ENCODE measurements at regions not wholly inside any gene's neighbourhood (a gene's known extent, or its start where the extent isn't known, plus 50 kb on each side); places are given as distances from the start of the nearest gene placed in this dataset.

GRCh38 chr2:3960106-3960505 lies 256.7 kb downstream of the DCDC2C start:
- DNase-seq (ENCODE audit: low spot score) = no peak

GRCh38 chr2:3962719-3963118 lies 259.3 kb downstream of the DCDC2C start:
- DNase-seq (ENCODE audit: low spot score) = no peak

DNA sequence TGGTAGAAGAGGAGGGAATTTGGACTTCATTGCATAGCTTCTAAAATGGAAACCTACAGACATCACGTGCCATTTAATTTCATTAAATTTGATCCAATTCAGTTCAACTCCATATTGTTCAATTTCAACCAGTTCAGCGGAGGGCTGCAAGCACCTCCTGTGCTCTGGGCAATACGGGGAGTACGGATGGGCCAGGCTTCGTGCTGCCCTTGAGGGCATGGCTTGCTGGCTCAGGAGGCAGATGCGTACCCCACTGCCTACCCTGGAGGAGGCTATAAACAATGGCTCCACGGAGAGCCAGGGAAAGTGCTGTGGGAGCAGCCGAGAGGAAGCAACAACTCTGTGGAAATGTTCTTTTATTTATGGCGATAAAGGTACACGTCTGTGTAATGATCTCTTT lies 261.8 kb downstream of the DCDC2C start:
- no peak for DNase-seq (ENCODE audit: low spot score)

DNA sequence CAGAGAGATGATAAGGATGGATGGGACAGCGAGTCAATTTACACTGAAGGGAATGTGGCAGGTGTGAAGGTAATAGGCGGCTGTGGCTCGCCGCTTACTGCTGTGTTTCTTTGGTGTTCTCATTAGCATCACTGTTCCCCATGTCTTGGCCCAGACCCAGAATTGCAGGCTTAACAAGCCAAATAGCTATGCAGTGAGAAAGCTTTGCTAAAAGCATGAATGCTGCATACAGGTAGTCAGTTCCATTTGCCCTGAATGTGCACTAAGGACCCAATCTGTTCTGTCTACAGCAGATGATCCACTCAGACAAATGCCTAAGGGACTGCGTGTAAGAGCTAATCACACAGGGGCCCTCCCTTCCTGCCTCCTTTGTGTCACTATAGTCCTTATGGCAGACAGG lies 262.6 kb downstream of the DCDC2C start:
- DNase-seq (ENCODE audit: low spot score) = no peak

GRCh38 chr2:3966470-3966869 lies 263.1 kb downstream of the DCDC2C start:
- no peak for DNase-seq (ENCODE audit: low spot score)

DNA sequence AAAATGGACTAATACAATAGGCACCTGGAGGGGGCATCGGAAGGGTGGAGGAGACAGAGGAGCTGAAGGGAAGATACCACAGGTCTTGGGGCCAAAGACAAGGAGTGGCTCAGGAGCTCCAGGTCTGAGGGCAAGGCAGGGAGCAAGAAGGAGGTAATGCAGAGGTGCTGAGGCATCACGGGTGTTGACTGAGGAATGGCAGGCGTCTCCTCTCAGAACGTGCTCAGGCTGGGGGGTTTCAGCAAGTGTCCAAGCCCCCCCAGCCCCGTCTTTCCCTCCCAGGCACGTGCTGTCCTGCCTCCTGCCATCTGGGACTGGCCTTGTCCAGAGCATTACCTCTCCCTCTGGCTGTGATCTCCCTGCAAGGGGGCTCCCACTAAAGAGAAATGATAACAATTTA lies 265.4 kb downstream of the DCDC2C start:
- no peak for DNase-seq (ENCODE audit: low spot score)

DNA sequence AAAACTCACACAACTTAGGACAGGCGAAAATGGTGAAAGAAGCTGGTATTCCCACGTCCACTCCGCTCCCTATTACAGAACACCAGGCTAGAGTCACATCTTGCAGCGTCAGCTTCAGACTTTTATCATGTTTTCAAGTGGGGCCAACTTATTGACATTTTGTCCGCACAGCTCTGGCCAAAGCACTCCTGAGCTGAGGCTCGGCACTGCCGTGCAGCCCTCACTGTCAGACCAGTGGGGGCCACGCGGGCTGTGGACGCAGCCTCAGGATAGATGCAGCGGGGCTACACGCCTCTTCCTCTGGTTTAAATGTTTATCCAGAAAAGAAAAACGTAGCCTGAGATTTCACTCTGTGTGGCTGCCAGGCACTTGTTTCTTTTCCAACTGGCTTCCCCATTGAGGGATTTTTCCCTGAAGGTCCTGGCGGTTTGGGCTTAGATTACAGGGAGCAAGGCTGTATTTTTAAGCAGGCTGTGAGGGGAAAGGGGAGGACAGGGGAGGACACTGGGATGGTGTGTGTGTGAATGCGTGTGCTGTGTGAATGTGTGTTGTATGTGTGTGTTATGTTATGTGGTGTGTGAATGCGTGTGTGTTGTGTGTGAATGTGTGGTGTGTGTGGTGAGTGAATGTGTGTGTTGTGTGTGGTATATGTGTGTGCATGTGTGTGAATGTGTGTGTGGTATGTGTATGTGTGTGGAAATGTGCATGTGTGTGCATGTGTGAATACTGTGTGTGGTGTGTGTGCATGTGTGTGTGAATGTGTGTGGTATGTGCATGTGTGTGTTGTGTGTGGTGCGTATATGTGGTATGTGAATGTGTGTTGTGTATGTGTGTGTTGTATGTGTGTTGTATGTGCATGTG lies 267.6 kb downstream of the DCDC2C start:
- no peak for DNase-seq (ENCODE audit: low spot score)

- DNase-seq (ENCODE audit: low spot score) = no peak
These were observed 268.3 kb downstream of the DCDC2C start for GRCh38 chr2:3971652-3972192.

GRCh38 chr2:3972377-3972776 lies 269.0 kb downstream of the DCDC2C start:
- no peak for DNase-seq (ENCODE audit: low spot score)

GRCh38 chr2:3974765-3975164 lies 271.4 kb downstream of the DCDC2C start:
- DNase-seq (ENCODE audit: low spot score) = no peak

GRCh38 chr2:3981446-3981987 lies 278.1 kb downstream of the DCDC2C start:
- no peak for DNase-seq (ENCODE audit: low spot score)

- no peak for DNase-seq (ENCODE audit: low spot score)
These were observed 278.8 kb downstream of the DCDC2C start for GRCh38 chr2:3982160-3982559.

DNA sequence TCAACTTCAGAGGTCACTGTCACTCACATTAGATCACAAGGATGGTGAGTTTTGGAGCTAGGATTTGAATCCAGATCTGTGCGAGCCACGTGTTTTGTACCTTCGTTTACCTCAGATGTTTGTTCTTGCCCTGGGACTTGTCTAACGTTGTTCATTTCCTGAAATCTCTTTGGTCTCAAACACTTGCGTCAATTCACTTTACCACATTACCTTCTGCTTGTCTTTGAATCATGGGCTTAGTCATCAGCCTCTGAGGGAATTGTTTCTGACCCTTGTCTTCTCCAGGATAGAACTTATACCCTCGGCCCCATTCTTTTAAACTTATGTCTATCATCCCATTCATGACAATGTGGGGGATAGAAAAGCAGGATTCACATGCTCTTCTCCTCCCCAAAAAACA lies 282.7 kb downstream of the DCDC2C start:
- no peak for DNase-seq (ENCODE audit: low spot score)

DNA sequence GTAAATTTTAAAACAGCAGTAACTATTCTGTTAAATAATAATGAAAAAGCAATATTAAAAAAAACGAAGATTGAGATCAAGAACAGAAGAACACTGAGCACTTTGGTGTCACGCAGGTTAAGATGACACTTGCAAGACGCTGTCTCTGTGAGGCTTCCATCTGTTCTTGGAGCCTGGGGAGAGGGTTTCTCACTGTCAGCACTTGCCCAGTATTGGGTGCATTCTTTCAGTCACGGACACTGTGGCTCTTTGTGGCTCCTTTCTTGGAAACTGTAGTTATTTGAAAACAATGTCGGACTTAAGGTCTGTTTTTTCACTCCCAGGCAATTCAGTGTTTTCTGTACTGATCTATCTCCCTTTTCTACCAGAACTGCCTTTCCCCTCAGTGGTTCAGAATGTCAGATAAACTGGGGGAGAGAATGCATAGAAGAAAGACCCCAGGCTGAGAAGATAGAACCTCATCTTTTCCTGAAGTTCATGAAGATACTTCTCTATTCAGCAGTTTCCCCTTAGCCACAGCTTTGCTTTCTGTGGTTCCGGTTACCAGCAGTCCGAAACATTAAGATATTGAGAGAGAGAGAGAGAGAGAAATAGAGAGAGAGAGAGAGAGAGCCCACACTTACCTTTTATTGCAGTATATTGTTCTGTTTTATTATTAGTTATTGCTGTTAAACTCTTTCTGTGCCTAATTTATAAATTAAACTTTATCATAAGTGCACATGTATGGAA lies 283.3 kb downstream of the DCDC2C start:
- DNase-seq (ENCODE audit: low spot score) = no peak

GRCh38 chr2:4002841-4003403 lies 299.5 kb downstream of the DCDC2C start:
- no peak for DNase-seq (ENCODE audit: low spot score)

DNA sequence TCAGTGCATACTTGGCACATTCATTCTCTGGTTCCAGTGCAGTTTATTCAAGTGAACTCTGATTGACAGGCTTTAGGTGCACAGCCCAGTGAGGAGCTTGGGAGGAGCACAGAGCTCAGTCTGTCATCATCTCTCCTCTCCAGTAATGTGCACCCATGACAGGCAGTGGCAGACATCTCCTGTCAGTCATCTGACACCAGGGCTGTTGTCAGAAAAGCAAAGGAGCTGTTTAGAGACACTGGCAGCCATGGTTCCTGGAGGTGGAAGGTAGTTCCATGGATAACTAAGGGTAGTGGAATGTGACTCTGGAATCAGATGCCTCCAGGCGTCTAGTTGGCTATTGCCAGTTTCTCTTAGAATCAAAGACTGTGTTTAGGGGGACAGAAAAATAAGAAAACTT lies 308.8 kb downstream of the DCDC2C start:
- no peak for DNase-seq (ENCODE audit: low spot score)

GRCh38 chr2:4018535-4018934 lies 315.2 kb downstream of the DCDC2C start:
- DNase-seq (ENCODE audit: low spot score) = no peak

GRCh38 chr2:4020153-4020552 lies 316.8 kb downstream of the DCDC2C start:
- no peak for DNase-seq (ENCODE audit: low spot score)

GRCh38 chr2:4020649-4021048 lies 317.3 kb downstream of the DCDC2C start:
- DNase-seq (ENCODE audit: low spot score) = no peak

GRCh38 chr2:4024605-4025004 lies 321.2 kb downstream of the DCDC2C start:
- no peak for DNase-seq (ENCODE audit: low spot score)

- DNase-seq (ENCODE audit: low spot score) = no peak
These were observed 325.7 kb downstream of the DCDC2C start for GRCh38 chr2:4029081-4029480.

GRCh38 chr2:4039896-4040295 lies 336.5 kb downstream of the DCDC2C start:
- DNase-seq (ENCODE audit: low spot score) = no peak

All from pons (tissue), 1 donor.